DOHH2 (cell line): ENCODE measurements at regions not wholly inside any gene's neighbourhood (a gene's known extent, or its start where the extent isn't known, plus 50 kb on each side); places are given as distances from the start of the nearest gene placed in this dataset.
"Not testable (repeated sequence)": the region's sequence is repeated elsewhere in the genome, so short reads cannot be mapped to it uniquely, and the experiment has no call there.

Source experiments
- H3F3A ChIP-seq: fragments of 200-600 bp; sonication (generic), shearing (Covaris generic); 2 replicates; pipeline ENCODE4 v1.6.0; 2016; ENCODE audit warnings: antibody characterized with exemption, mild to moderate bottlenecking; ENCODE audit not compliant: control insufficient read depth, insufficient read depth
- H3K27ac ChIP-seq: fragments of 200-600 bp; sonication (generic); 2 replicates; pipeline ENCODE4 v1.5.1; 2014; ENCODE audit warnings: low read depth, mild to moderate bottlenecking, low read length, moderate library complexity
- H3K27me3 ChIP-seq: fragments of 200-600 bp; sonication (generic); 2 replicates; pipeline ENCODE4 v1.6.1; 2014; ENCODE audit warnings: mild to moderate bottlenecking, low read length, mixed read lengths; ENCODE audit not compliant: control insufficient read depth
- H3K36me3 ChIP-seq: fragments of 200-600 bp; sonication (generic); 2 replicates; pipeline ENCODE4 v1.6.1; 2014; ENCODE audit warnings: mild to moderate bottlenecking, low read length, moderate library complexity, mixed read lengths; ENCODE audit not compliant: control insufficient read depth
- H3K4me1 ChIP-seq: fragments of 200-600 bp; sonication (generic); 2 replicates; pipeline ENCODE4 v1.6.1; 2014; ENCODE audit warnings: mild to moderate bottlenecking, low read length, mixed read lengths; ENCODE audit not compliant: control insufficient read depth
- H3K4me2 ChIP-seq: fragments of 200-600 bp; sonication (generic); 2 replicates; pipeline ENCODE4 v1.6.0; 2014; ENCODE audit warnings: mild to moderate bottlenecking, low read length, moderate library complexity
- H3K4me3 ChIP-seq: fragments of 200-600 bp; sonication (generic); 2 replicates; pipeline ENCODE4 v1.5.1; 2014; ENCODE audit warnings: mild to moderate bottlenecking, low read length, mixed read lengths
- H3K79me2 ChIP-seq: fragments of 200-600 bp; sonication (generic); 2 replicates; pipeline ENCODE4 v1.6.1; 2014; ENCODE audit warnings: mild to moderate bottlenecking, low read length, mixed read lengths; ENCODE audit not compliant: control insufficient read depth
- H3K9me2 ChIP-seq: fragments of 200-600 bp; sonication (generic); replicated peaks from 2 replicates; pipeline ENCODE4 v1.6.1; 2014; ENCODE audit warnings: mild to moderate bottlenecking, low read length, mixed read lengths; ENCODE audit not compliant: control insufficient read depth
- H3K9me3 ChIP-seq: fragments of 200-600 bp; sonication (generic); 2 replicates; pipeline ENCODE4 v1.6.1; 2014; ENCODE audit warnings: antibody characterized with exemption, low read length, mixed read lengths; ENCODE audit not compliant: control insufficient read depth, insufficient read depth
- H4K20me1 ChIP-seq: fragments of 200-600 bp; sonication (generic); 2 replicates; pipeline ENCODE4 v1.6.0; 2014; ENCODE audit warnings: low read depth, mild to moderate bottlenecking, antibody characterized with exemption, low read length, moderate library complexity; ENCODE audit not compliant: control insufficient read depth, insufficient read depth
- CTCF ChIP-seq: fragments of 200-600 bp; sonication (generic); IDR thresholded peaks from one replicate; pipeline ENCODE4 v1.5.1; 2014; ENCODE audit warnings: antibody characterized with exemption, mild to moderate bottlenecking, low read depth, low read length; ENCODE audit not compliant: poor library complexity, severe bottlenecking
- EZH2phosphoT487 ChIP-seq: fragments of 200-600 bp; sonication (generic); IDR thresholded peaks from 2 replicates; pipeline ENCODE4 v1.6.1; 2017; ENCODE audit warnings: borderline replicate concordance, mild to moderate bottlenecking, antibody characterized with exemption, low read length, moderate library complexity, mixed read lengths

- H3K27me3 ChIP-seq = no peaks in the 10 kb centered on the region
- H3K79me2 ChIP-seq = no peaks in the 10 kb centered on the region
- H3F3A ChIP-seq = no peaks in the 10 kb centered on the region
- H3K9me3 ChIP-seq = no peaks in the 10 kb centered on the region
- no peaks in the 10 kb centered on the region for H4K20me1 ChIP-seq
- TF ChIP-seq EZH2phosphoT487 = no peak
- TF ChIP-seq CTCF = no peak
- H3K4me1 ChIP-seq = no peaks in the 10 kb centered on the region
- H3K36me3 ChIP-seq = no peaks in the 10 kb centered on the region
- no peak overlapping the region for H3K4me3 ChIP-seq
- no peaks in the 10 kb centered on the region for H3K9me2 ChIP-seq
- H3K27ac ChIP-seq = no peak overlapping the region
- no peak overlapping the region for H3K4me2 ChIP-seq
These were observed 755.7 kb upstream of the SLC8A1 start for GRCh38 chr2:41207578-41207977.

GRCh38 chr2:41210030-41210429, 758.1 kb upstream of the SLC8A1 start:
- not testable (repeated sequence) for H3K4me2 ChIP-seq, H3K27ac ChIP-seq, H3K36me3 ChIP-seq, H3F3A ChIP-seq, H3K4me1 ChIP-seq, H4K20me1 ChIP-seq, H3K9me3 ChIP-seq, H3K9me2 ChIP-seq, H3K4me3 ChIP-seq, H3K27me3 ChIP-seq, H3K79me2 ChIP-seq

GRCh38 chr2:41216978-41217377, 765.1 kb upstream of the SLC8A1 start:
- H3K9me2 ChIP-seq = no peaks in the 10 kb centered on the region
- H3F3A ChIP-seq = no peaks in the 10 kb centered on the region
- H4K20me1 ChIP-seq = no peaks in the 10 kb centered on the region
- H3K4me2 ChIP-seq = no peak overlapping the region
- no peak for TF ChIP-seq EZH2phosphoT487
- no peak for TF ChIP-seq CTCF
- no peak overlapping the region for H3K27ac ChIP-seq
- H3K79me2 ChIP-seq = no peaks in the 10 kb centered on the region
- H3K27me3 ChIP-seq = no peaks in the 10 kb centered on the region
- no peaks in the 10 kb centered on the region for H3K4me1 ChIP-seq
- no peaks in the 10 kb centered on the region for H3K9me3 ChIP-seq
- H3K36me3 ChIP-seq = no peaks in the 10 kb centered on the region
- no peak overlapping the region for H3K4me3 ChIP-seq

GRCh38 chr2:41222593-41222992, 770.7 kb upstream of the SLC8A1 start:
- Histone ChIP-seq H3K4me1 (no peaks in the 10 kb centered on the region), H3K9me3 (no peaks in the 10 kb centered on the region), H3K4me2 (no peak overlapping the region), H3K9me2 (no peaks in the 10 kb centered on the region), H3K4me3 (no peak overlapping the region), H3F3A (no peaks in the 10 kb centered on the region), H3K36me3 (no peaks in the 10 kb centered on the region), H4K20me1 (no peaks in the 10 kb centered on the region), H3K79me2 (no peaks in the 10 kb centered on the region), H3K27ac (no peak overlapping the region), H3K27me3 (no peaks in the 10 kb centered on the region)
- TF ChIP-seq EZH2phosphoT487 (no peak), CTCF (no peak)
